ENCODE measurements at regions not wholly inside any gene's neighbourhood (a gene's known extent, or its start where the extent isn't known, plus 50 kb on each side); places are given as distances from the start of the nearest gene placed in this dataset.

DNA sequence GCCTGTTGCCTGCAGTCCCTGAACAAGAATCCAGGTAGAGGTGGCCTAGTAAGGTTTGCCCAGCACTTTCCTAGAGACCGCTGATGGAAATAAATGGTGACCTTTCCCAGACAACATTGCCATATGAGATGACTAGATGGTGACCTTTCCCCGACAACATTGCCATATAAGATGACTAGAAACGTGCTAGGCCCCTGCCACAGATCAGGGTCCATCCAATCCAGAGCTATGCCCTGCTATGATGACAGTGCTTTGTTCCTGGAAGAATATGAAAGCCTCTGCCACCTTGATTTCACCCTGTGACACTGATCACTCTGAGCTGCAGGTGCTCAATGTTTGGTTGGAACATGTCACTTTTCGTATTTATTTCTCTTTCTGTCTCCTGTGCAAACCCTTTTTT lies 133.8 kb upstream of the SPTLC3 start:
- H3F3A ChIP-seq (ENCODE audit: insufficient read depth, low read length) = no peaks in the 10 kb centered on the region
- no peaks in the 10 kb centered on the region for H3K9me3 ChIP-seq (ENCODE audit: low read length)
- H3K9ac ChIP-seq (ENCODE audit: low read length) = no peak overlapping the region
- no peaks in the 10 kb centered on the region for H3K36me3 ChIP-seq (ENCODE audit: insufficient read depth, low read length)
- H3K9me2 ChIP-seq (ENCODE audit: low read depth, low read length) = no peaks in the 10 kb centered on the region
- no peak overlapping the region for H3K27ac ChIP-seq (ENCODE audit: low read depth, low read length, poor library complexity, severe bottlenecking)
- H4K20me1 ChIP-seq (ENCODE audit: insufficient read depth, low read length) = no peaks in the 10 kb centered on the region
- no peak overlapping the region for H3K4me3 ChIP-seq (ENCODE audit: low read depth, low read length, poor library complexity, severe bottlenecking)
- H2AFZ ChIP-seq (ENCODE audit: low read length) = no peak overlapping the region
- H3K4me2 ChIP-seq (ENCODE audit: low read length) = no peak overlapping the region
- H3K4me1 ChIP-seq (ENCODE audit: insufficient read depth, low read length, severe bottlenecking) = no peaks in the 10 kb centered on the region
- H3K79me2 ChIP-seq (ENCODE audit: insufficient read depth, low read length) = no peaks in the 10 kb centered on the region
- no peaks in the 10 kb centered on the region for H3K27me3 ChIP-seq (ENCODE audit: insufficient read depth, low read length)
- TF ChIP-seq, protein P1, sequence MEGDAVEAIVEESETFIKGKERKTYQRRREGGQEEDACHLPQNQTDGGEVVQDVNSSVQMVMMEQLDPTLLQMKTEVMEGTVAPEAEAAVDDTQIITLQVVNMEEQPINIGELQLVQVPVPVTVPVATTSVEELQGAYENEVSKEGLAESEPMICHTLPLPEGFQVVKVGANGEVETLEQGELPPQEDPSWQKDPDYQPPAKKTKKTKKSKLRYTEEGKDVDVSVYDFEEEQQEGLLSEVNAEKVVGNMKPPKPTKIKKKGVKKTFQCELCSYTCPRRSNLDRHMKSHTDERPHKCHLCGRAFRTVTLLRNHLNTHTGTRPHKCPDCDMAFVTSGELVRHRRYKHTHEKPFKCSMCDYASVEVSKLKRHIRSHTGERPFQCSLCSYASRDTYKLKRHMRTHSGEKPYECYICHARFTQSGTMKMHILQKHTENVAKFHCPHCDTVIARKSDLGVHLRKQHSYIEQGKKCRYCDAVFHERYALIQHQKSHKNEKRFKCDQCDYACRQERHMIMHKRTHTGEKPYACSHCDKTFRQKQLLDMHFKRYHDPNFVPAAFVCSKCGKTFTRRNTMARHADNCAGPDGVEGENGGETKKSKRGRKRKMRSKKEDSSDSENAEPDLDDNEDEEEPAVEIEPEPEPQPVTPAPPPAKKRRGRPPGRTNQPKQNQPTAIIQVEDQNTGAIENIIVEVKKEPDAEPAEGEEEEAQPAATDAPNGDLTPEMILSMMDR (IDR thresholded peaks at IDR 0.05; ENCODE audit: low read length) = no peak
- TF ChIP-seq EZH2 (IDR thresholded peaks at IDR 0.05; ENCODE audit: borderline replicate concordance, low read length) = no peak

DNA sequence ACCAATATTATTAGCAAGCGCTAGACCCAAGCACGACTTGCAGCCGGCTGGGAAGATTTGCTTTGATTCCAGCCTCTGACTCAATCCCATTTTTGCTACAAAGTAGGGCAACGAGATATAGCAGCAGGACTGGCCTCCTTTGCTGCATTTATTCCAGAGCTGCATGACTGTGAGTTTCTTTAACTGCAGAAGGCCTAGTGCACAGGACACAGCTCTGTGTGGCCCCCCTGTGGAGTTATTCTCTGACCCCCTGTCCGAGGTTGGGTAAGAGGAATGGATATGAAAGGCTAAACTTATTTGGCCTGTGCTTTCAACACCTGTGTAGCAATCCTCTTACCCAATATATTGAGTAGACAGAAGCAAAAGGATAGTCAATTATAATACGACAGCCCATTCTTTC lies 133.3 kb upstream of the SPTLC3 start:
- H3K9me3 ChIP-seq (ENCODE audit: low read length) = no peaks in the 10 kb centered on the region
- H3K27ac ChIP-seq (ENCODE audit: low read depth, low read length, poor library complexity, severe bottlenecking) = no peak overlapping the region
- no peaks in the 10 kb centered on the region for H3K4me1 ChIP-seq (ENCODE audit: insufficient read depth, low read length, severe bottlenecking)
- H3K9ac ChIP-seq (ENCODE audit: low read length) = no peak overlapping the region
- no peak overlapping the region for H2AFZ ChIP-seq (ENCODE audit: low read length)
- H3K79me2 ChIP-seq (ENCODE audit: insufficient read depth, low read length) = no peaks in the 10 kb centered on the region
- H3K4me2 ChIP-seq (ENCODE audit: low read length) = no peak overlapping the region
- no peaks in the 10 kb centered on the region for H3F3A ChIP-seq (ENCODE audit: insufficient read depth, low read length)
- no peaks in the 10 kb centered on the region for H3K27me3 ChIP-seq (ENCODE audit: insufficient read depth, low read length)
- no peaks in the 10 kb centered on the region for H4K20me1 ChIP-seq (ENCODE audit: insufficient read depth, low read length)
- H3K9me2 ChIP-seq (ENCODE audit: low read depth, low read length) = no peaks in the 10 kb centered on the region
- TF ChIP-seq, protein P1 (IDR thresholded peaks at IDR 0.05; ENCODE audit: low read length) = no peak
- no peak for TF ChIP-seq EZH2 (IDR thresholded peaks at IDR 0.05; ENCODE audit: borderline replicate concordance, low read length)
- no peak overlapping the region for H3K4me3 ChIP-seq (ENCODE audit: low read depth, low read length, poor library complexity, severe bottlenecking)
- H3K36me3 ChIP-seq (ENCODE audit: insufficient read depth, low read length) = no peaks in the 10 kb centered on the region

DNA sequence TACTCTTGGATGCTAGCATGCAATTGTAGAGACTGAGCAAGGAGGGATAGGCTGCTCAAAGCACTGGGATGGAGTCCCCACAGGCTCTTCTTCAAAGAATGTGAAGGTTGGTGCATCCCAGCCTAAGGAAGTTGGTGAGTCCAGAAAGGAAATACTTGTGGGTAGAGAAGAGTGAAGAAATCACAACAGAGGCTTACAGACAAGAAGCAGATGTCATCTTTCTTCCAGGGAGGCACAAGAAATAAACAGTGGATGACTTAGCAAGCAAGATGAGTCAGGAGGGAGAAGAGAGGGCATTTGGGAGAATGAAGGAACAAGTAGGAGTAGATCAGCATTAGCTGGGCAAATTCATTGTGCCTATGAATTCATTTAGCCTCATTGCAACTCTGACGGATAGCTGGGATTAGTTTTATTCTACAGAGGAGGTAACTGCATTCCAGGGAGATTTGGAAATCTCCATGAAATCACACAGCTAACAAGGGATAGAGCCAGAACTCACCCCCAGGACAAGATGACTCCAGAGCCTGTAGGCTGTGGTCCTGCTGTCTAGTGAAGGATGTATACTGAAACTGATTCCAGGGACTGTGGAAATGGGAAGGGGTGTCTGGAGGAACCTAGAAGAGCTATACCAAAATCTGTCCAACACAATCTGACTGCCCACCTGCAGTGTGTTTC lies 125.8 kb upstream of the SPTLC3 start:
- no peaks in the 10 kb centered on the region for H4K20me1 ChIP-seq (ENCODE audit: insufficient read depth, low read length)
- no peak overlapping the region for H3K9ac ChIP-seq (ENCODE audit: low read length)
- no peaks in the 10 kb centered on the region for H3K9me2 ChIP-seq (ENCODE audit: low read depth, low read length)
- no peak overlapping the region for H3K4me3 ChIP-seq (ENCODE audit: low read depth, low read length, poor library complexity, severe bottlenecking)
- no peak overlapping the region for H3K27ac ChIP-seq (ENCODE audit: low read depth, low read length, poor library complexity, severe bottlenecking)
- no peaks in the 10 kb centered on the region for H3K36me3 ChIP-seq (ENCODE audit: insufficient read depth, low read length)
- no peaks in the 10 kb centered on the region for H3K27me3 ChIP-seq (ENCODE audit: insufficient read depth, low read length)
- no peak for TF ChIP-seq EZH2 (IDR thresholded peaks at IDR 0.05; ENCODE audit: borderline replicate concordance, low read length)
- TF ChIP-seq, protein P1 (IDR thresholded peaks at IDR 0.05; ENCODE audit: low read length) = no peak
- H2AFZ ChIP-seq (ENCODE audit: low read length) = no peak overlapping the region
- no peaks in the 10 kb centered on the region for H3K4me1 ChIP-seq (ENCODE audit: insufficient read depth, low read length, severe bottlenecking)
- H3F3A ChIP-seq (ENCODE audit: insufficient read depth, low read length) = no peaks in the 10 kb centered on the region
- H3K79me2 ChIP-seq (ENCODE audit: insufficient read depth, low read length) = no peaks in the 10 kb centered on the region
- no peak overlapping the region for H3K4me2 ChIP-seq (ENCODE audit: low read length)
- no peaks in the 10 kb centered on the region for H3K9me3 ChIP-seq (ENCODE audit: low read length)
